K562 (cell line): ENCODE measurements at regions not wholly inside any gene's neighbourhood (a gene's known extent, or its start where the extent isn't known, plus 50 kb on each side); places are given as distances from the start of the nearest gene placed in this dataset.

Experiments used
- ATAC-seq: fragments of 200-7000 bp; cut with Tn5 transposase; 3 replicates; pipeline ENCODE4 v1.9.1; 2020; ENCODE audit warnings: moderate library complexity
- BruUV-seq: library from RNA; stranded (reverse); fragments of 400-500 nt; replicated peaks from 2 replicates; lab custom pipeline; 2021; lab: Mats Ljungman, UMichigan
- CTCF ChIA-PET: fragments of 300-600 bp; formaldehyde crosslinking; extraction: SDS; loops from one replicate; lab custom pipeline; 2021; ENCODE audit warnings: low intra/inter-chr PET ratio; lab: Yijun Ruan, JAX
- POLR2A ChIA-PET: fragments of 300-600, 350-650 bp; sonication (Branson Sonifier 250); formaldehyde crosslinking; extraction: SDS; loops from one replicate; lab custom pipeline; 2021; ENCODE audit warnings: antibody characterized with exemption, inconsistent platforms; lab: Yijun Ruan, JAX
- DNase-seq, 4 experiments: peaks; one replicate each; pipeline versions ENCODE4 v3.0.0 to v3.0.0-alpha.2; 2011 to 2018; ENCODE audit warnings: low spot score in 3 of 4, mixed read lengths in 3 of 4; ENCODE audit errors: extremely low read depth in 1 of 4
- FAIRE-seq: peaks from 2 replicates; lab custom pipeline; 2011; peaks lifted over from hg19 to GRCh38; lab: Jason Lieb, UNC
- H2AFZ ChIP-seq: 2 replicates; pipeline ENCODE4 v1.6.0; 2011; ENCODE audit warnings: low read depth, low read length, control low read depth, inconsistent platforms
- H3K27ac ChIP-seq: fragments of 200-600 bp; 3 replicates; pipeline ENCODE4 v1.8.0; 2011; ENCODE audit warnings: low read depth, mild to moderate bottlenecking, control low read depth, inconsistent platforms, low read length, moderate library complexity, mixed read lengths; ENCODE audit errors: extremely low read depth
- H3K27me3 ChIP-seq, 2 experiments: fragments of 300-600 bp in 1 of 2; 2 replicates in 1 of 2; 3 replicates in 1 of 2; pipeline versions ENCODE4 v1.6.0 to v1.8.0; 2011; ENCODE audit warnings: inconsistent platforms in 2 of 2, low read length in 2 of 2, mild to moderate bottlenecking in 1 of 2, mixed read lengths in 1 of 2, moderate library complexity in 1 of 2; ENCODE audit not compliant: control insufficient read depth in 2 of 2, insufficient read depth in 2 of 2
- H3K36me3 ChIP-seq: fragments of 300-600 bp; 3 replicates; pipeline ENCODE4 v1.8.0; 2011; ENCODE audit warnings: mild to moderate bottlenecking, low read length, inconsistent platforms; ENCODE audit not compliant: control insufficient read depth, insufficient read depth
- H3K4me1 ChIP-seq, 2 experiments: fragments of 200-600 bp in 1 of 2; replicated peaks in 1 of 2; 2 replicates in 1 of 2; 3 replicates in 1 of 2; pipeline versions ENCODE4 v1.5.1 to v1.8.0; 2011; ENCODE audit warnings: inconsistent platforms in 2 of 2, low read length in 2 of 2, mild to moderate bottlenecking in 1 of 2, mixed read lengths in 1 of 2, moderate library complexity in 1 of 2; ENCODE audit not compliant: control insufficient read depth in 2 of 2, insufficient read depth in 2 of 2
- H3K4me2 ChIP-seq: 2 replicates; pipeline ENCODE4 v1.6.1; 2011; ENCODE audit warnings: low read length, control low read depth, inconsistent platforms, mixed read lengths; ENCODE audit not compliant: insufficient read depth
- H3K4me3 ChIP-seq: fragments of 200-600 bp; sonication (generic), shearing (Covaris generic); 2 replicates; pipeline ENCODE4 v1.5.1; 2016; ENCODE audit warnings: control low read depth, inconsistent platforms
- H3K79me2 ChIP-seq: fragments of 200-600 bp; 3 replicates; pipeline ENCODE4 v1.8.0; 2011; ENCODE audit warnings: low read length, inconsistent platforms; ENCODE audit not compliant: control insufficient read depth, insufficient read depth
- H3K9ac ChIP-seq, 2 experiments: 2 replicates each; pipeline versions ENCODE4 v1.6.0 to v1.6.1; 2011; ENCODE audit warnings: low read depth in 2 of 2, low read length in 2 of 2, control low read depth in 1 of 2, inconsistent platforms in 1 of 2, mild to moderate bottlenecking in 1 of 2, mixed read lengths in 1 of 2; ENCODE audit not compliant: insufficient read depth in 1 of 2
- H3K9me1 ChIP-seq: one replicate; pipeline ENCODE4 v1.6.0; 2011; ENCODE audit warnings: inconsistent platforms, mild to moderate bottlenecking, low read length, moderate library complexity; ENCODE audit not compliant: control insufficient read depth, insufficient read depth
- H3K9me3 ChIP-seq: replicated peaks from 2 replicates; pipeline ENCODE4 v1.5.1; 2011; ENCODE audit warnings: low read depth, low read length, inconsistent platforms; ENCODE audit not compliant: control insufficient read depth, insufficient read depth
- H4K20me1 ChIP-seq: replicated peaks from 2 replicates; pipeline ENCODE4 v1.6.1; 2011; ENCODE audit warnings: low read length, inconsistent platforms, mixed read lengths; ENCODE audit not compliant: control insufficient read depth, insufficient read depth
- DPF2 ChIP-seq: fragments of 450-650 bp; IDR thresholded peaks from 2 replicates; pipeline ENCODE4 v1.6.1; 2016
- ETV6 ChIP-seq, 3 experiments: fragments of 150-350 bp in 1 of 3; sonication (generic) in 1 of 3; formaldehyde crosslinking in 1 of 3; IDR thresholded peaks; 2 replicates each; pipeline versions ENCODE4 v1.6.1 to v1.8.0; 2014 to 2022; ENCODE audit warnings: borderline replicate concordance in 2 of 3, low read depth in 2 of 3, antibody characterized with exemption in 1 of 3, low read length in 1 of 3, mild to moderate bottlenecking in 1 of 3, missing genetic modification reagents in 1 of 3
- RBBP5 ChIP-seq: fragments of 200-600 bp; sonication (generic); IDR thresholded peaks from 2 replicates; pipeline ENCODE4 v1.6.1; 2012; ENCODE audit warnings: borderline replicate concordance, mild to moderate bottlenecking, low read length, control low read depth, inconsistent platforms; ENCODE audit not compliant: insufficient read depth, poor library complexity, severe bottlenecking
- ZNF785 ChIP-seq: fragments of 250-450 bp; sonication (Bioruptor Pico); IDR thresholded peaks from 2 replicates; pipeline ENCODE4 v1.4.0; 2020; ENCODE audit warnings: mild to moderate bottlenecking
- WGBS: fragments of 100-300 bp; shearing (Covaris generic); methylation state at CpG from one replicate; pipeline ENCODE4 v1.1.6; 2016; ENCODE audit warnings: low coverage, mixed read lengths; ENCODE audit not compliant: insufficient coverage; ENCODE audit errors: missing lambda C conversion rate; 5-methylcytosine and 5-hydroxymethylcytosine counted together
- in situ Hi-C: fragments of 300-500 bp; cut with MboI; formaldehyde crosslinking; loops from 4 replicates; pipeline ENCODE4 v1.15.0; 2018; ENCODE audit warnings: inconsistent platforms, mixed read lengths
- intact Hi-C: fragments of 100-400 bp; cut with micrococcal nuclease; formaldehyde crosslinking; loops from 2 replicates; pipeline ENCODE4 v1.14.2; 2022

DNA sequence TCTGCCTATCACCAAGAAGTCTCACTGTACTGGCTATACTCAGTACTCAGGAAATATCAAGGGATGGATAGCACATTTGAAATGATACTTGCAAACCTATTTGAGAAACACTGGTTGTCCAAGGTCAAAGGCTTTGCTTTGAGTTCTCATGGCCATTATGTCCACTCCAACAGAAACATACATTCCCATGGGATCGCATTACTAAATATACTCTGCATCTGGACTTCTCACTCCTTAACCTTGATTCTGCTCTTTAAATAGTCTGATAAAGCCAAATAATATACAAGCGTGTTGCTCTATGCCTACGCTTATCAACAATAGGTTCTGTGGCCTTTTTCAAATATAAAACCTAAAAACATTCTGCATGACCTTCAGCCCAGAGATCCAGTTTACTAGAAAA lies 1054.8 kb downstream of the MRPL39 start:
- 1% methylated on average over 3 of the region's 3 CpGs for WGBS
- FAIRE-seq, result no peak

DNA sequence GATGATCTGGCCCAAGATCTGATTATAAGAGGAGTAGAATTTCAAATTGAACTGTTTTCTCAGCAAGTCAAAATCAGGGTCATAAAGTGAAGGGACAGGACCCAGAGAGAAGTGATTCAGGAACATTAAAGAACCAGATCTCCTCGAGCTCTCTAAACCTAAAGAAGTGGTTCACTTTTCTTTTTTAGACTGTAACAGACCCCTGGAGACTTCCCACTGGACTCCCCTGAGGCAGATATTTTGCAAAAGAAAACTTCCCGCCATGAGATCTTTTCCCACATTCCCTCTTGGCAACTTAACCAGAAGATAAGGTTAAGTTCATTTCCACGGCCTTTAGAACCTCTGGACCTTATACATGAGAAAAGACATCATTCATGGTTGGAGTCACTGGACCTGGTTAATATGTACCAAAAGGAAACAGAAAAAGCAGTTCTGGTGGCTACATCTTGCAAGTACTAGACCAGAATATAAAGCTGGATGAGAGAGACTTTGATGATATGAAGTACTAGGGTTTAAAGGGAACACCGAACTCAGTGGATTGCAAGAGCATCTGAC lies 1061.4 kb downstream of the MRPL39 start:
- no TSS peak for BruUV-seq
- H3K27me3 ChIP-seq, result no peaks in the 10 kb centered on the region
- no peaks in the 10 kb centered on the region for H4K20me1 ChIP-seq
- no peaks in the 10 kb centered on the region for H3K79me2 ChIP-seq
- no peak for ATAC-seq
- H3K9me3 ChIP-seq, result no peaks in the 10 kb centered on the region
- H3K4me2 ChIP-seq, result no peak overlapping the region
- H3K9me1 ChIP-seq, result no peaks in the 10 kb centered on the region
- no peak for TF ChIP-seq ETV6 (IDR thresholded peaks at IDR 0.05; ENCODE audit: borderline replicate concordance in 1 of 2, low read depth in 2 of 2, low read length in 1 of 2)
- no peak for TF ChIP-seq ETV6 (CRISPR knock-in tag; IDR thresholded peaks at IDR 0.05; ENCODE audit: borderline replicate concordance)
- H2AFZ ChIP-seq, result no peak overlapping the region
- H3K27ac ChIP-seq, result no peak overlapping the region
- no peak overlapping the region for H3K4me3 ChIP-seq
- H3K9ac ChIP-seq, result no peak overlapping the region
- H3K4me1 ChIP-seq, result no peaks in the 10 kb centered on the region
- DNase-seq, result no peak
- CTCF ChIA-PET, result no interaction called here
- WGBS, result 0% methylated on average over 4 of the region's 4 CpGs
- intact Hi-C loops (no loop called here), in situ Hi-C loops (no loop called here)
- POLR2A ChIA-PET, result no interaction called here
- FAIRE-seq, result no peak
- no peaks in the 10 kb centered on the region for H3K36me3 ChIP-seq

More for the DNA sequence above, 1054.8 kb downstream of the MRPL39 start:
- Histone ChIP-seq H3K36me3 (no peaks in the 10 kb centered on the region), H3K9ac (no peak overlapping the region), H3K9me3 (0 out of 2 replicates have a peak, but pooled peaks cover 2% of the 10 kb centered on the region), H3K4me2 (no peak overlapping the region), H3K9me1 (no peaks in the 10 kb centered on the region), H3K27ac (no peak overlapping the region), H4K20me1 (no peaks in the 10 kb centered on the region), H3K4me1 (no peaks in the 10 kb centered on the region), H2AFZ (no peak overlapping the region), H3K79me2 (no peaks in the 10 kb centered on the region), H3K27me3 (no peaks in the 10 kb centered on the region), H3K4me3 (no peak overlapping the region)
- intact Hi-C loops, result no loop called here
- TF ChIP-seq RBBP5, result no peak
- TF ChIP-seq DPF2, result no peak
- no peak for TF ChIP-seq ZNF785 (CRISPR knock-in tag)
- BruUV-seq, result no TSS peak
- ATAC-seq (no peak), DNase-seq (no peak)
- in situ Hi-C loops, result no loop called here
- CTCF ChIA-PET, result no interaction called here
- POLR2A ChIA-PET, result interaction anchor here (0.8 kb wide), 1 partner anchor 255 kb away, joined by 3 read pairs; no protein-coding TSS in a partner anchor
